H9 (cell line): ENCODE measurements at regions not wholly inside any gene's neighbourhood (a gene's known extent, or its start where the extent isn't known, plus 50 kb on each side); places are given as distances from the start of the nearest gene placed in this dataset.

Experiments used
- DNase-seq: peaks from one replicate; pipeline ENCODE4 v3.0.0-alpha.2; 2017
- H2AFZ ChIP-seq: one replicate; pipeline ENCODE4 v1.6.1; 2013; ENCODE audit warnings: mild to moderate bottlenecking, low read length, control low read depth, moderate library complexity
- H2AK5ac ChIP-seq: 2 replicates; pipeline ENCODE4 v1.6.1; 2013; ENCODE audit warnings: low read length, control low read depth, mixed read lengths; ENCODE audit not compliant: insufficient read length
- H2BK120ac ChIP-seq: one replicate; pipeline ENCODE4 v1.6.1; 2013; ENCODE audit warnings: low read depth, mild to moderate bottlenecking, low read length, control low read depth, inconsistent platforms; ENCODE audit not compliant: poor library complexity, severe bottlenecking
- H2BK12ac ChIP-seq: 2 replicates; pipeline ENCODE4 v1.6.1; 2013; ENCODE audit warnings: low read length, control low read depth, mixed read lengths, low read depth; ENCODE audit not compliant: insufficient read length
- H2BK15ac ChIP-seq: 2 replicates; pipeline ENCODE4 v1.6.1; 2013; ENCODE audit warnings: low read depth, low read length, control low read depth
- H2BK20ac ChIP-seq: one replicate; pipeline ENCODE4 v1.6.1; 2013; ENCODE audit warnings: low read depth, mild to moderate bottlenecking, low read length, control low read depth, inconsistent platforms; ENCODE audit not compliant: poor library complexity, severe bottlenecking
- H2BK5ac ChIP-seq: 2 replicates; pipeline ENCODE4 v1.6.1; 2013; ENCODE audit warnings: low read length, control low read depth, mixed read lengths; ENCODE audit not compliant: insufficient read length
- H3K14ac ChIP-seq: 2 replicates; pipeline ENCODE4 v1.6.1; 2013; ENCODE audit warnings: low read length, control low read depth; ENCODE audit not compliant: insufficient read depth
- H3K18ac ChIP-seq: 2 replicates; pipeline ENCODE4 v1.6.1; 2013; ENCODE audit warnings: low read depth, mild to moderate bottlenecking, mixed read lengths, low read length, control low read depth; ENCODE audit not compliant: insufficient read length
- H3K23ac ChIP-seq: 2 replicates; pipeline ENCODE4 v1.6.1; 2013; ENCODE audit warnings: low read length, control low read depth, mixed read lengths, low read depth; ENCODE audit not compliant: insufficient read length
- H3K23me2 ChIP-seq: 2 replicates; pipeline ENCODE4 v1.6.1; 2013; ENCODE audit warnings: low read depth, mild to moderate bottlenecking, mixed read lengths, low read length, control low read depth; ENCODE audit not compliant: insufficient read length, poor library complexity, severe bottlenecking
- H3K27ac ChIP-seq: 2 replicates; pipeline ENCODE4 v1.5.1; 2013; ENCODE audit warnings: low read length, control low read depth, mixed read lengths, low read depth; ENCODE audit not compliant: insufficient read length
- H3K27me3 ChIP-seq: 2 replicates; pipeline ENCODE4 v1.6.1; 2013; ENCODE audit warnings: low read length, control low read depth, inconsistent platforms; ENCODE audit not compliant: insufficient read depth
- H3K4ac ChIP-seq: 2 replicates; pipeline ENCODE4 v1.6.1; 2013; ENCODE audit warnings: low read depth, mild to moderate bottlenecking, control low read depth, inconsistent platforms, low read length, moderate library complexity
- H3K4me1 ChIP-seq: 2 replicates; pipeline ENCODE4 v1.6.1; 2013; ENCODE audit warnings: low read length, control low read depth, inconsistent platforms; ENCODE audit not compliant: insufficient read depth
- H3K4me2 ChIP-seq: 2 replicates; pipeline ENCODE4 v1.6.1; 2013; ENCODE audit warnings: low read length, control low read depth, mixed read lengths; ENCODE audit not compliant: insufficient read length, insufficient read depth
- H3K56ac ChIP-seq: 2 replicates; pipeline ENCODE4 v1.6.1; 2013; ENCODE audit warnings: low read depth, mild to moderate bottlenecking, mixed read lengths, low read length, control low read depth; ENCODE audit not compliant: insufficient read length
- H3K79me1 ChIP-seq: 2 replicates; pipeline ENCODE4 v1.6.1; 2013; ENCODE audit warnings: low read depth, mild to moderate bottlenecking, moderate library complexity, low read length, control low read depth, inconsistent platforms; ENCODE audit not compliant: insufficient read depth, poor library complexity, severe bottlenecking
- H3K79me2 ChIP-seq: 2 replicates; pipeline ENCODE4 v1.6.1; 2013; ENCODE audit warnings: low read length, control low read depth, inconsistent platforms; ENCODE audit not compliant: insufficient read depth
- H3K9ac ChIP-seq: 2 replicates; pipeline ENCODE4 v1.6.1; 2013; ENCODE audit warnings: low read length, control low read depth, mixed read lengths; ENCODE audit not compliant: insufficient read length; ENCODE audit errors: extremely low read depth
- H3K9me3 ChIP-seq: one replicate; pipeline ENCODE4 v1.6.1; 2013; ENCODE audit warnings: low read depth, low read length, inconsistent platforms; ENCODE audit not compliant: control insufficient read depth
- H3T11ph ChIP-seq: one replicate; pipeline ENCODE4 v1.6.1; 2013; ENCODE audit warnings: mild to moderate bottlenecking, low read length, control low read depth, inconsistent platforms
- H4K20me1 ChIP-seq: one replicate; pipeline ENCODE4 v1.6.1; 2013; ENCODE audit not compliant: control insufficient read depth, insufficient read length, insufficient read depth
- H4K5ac ChIP-seq: 2 replicates; pipeline ENCODE4 v1.6.1; 2013; ENCODE audit warnings: low read depth, mild to moderate bottlenecking, mixed read lengths, low read length, control low read depth; ENCODE audit not compliant: insufficient read length
- H4K8ac ChIP-seq: replicated peaks from 2 replicates; pipeline ENCODE4 v1.6.1; 2013; ENCODE audit warnings: low read length, control low read depth, mixed read lengths, low read depth; ENCODE audit not compliant: insufficient read length
- H4K91ac ChIP-seq: 2 replicates; pipeline ENCODE4 v1.6.1; 2013; ENCODE audit warnings: low read depth, mild to moderate bottlenecking, moderate library complexity, mixed read lengths, low read length, control low read depth; ENCODE audit not compliant: insufficient read length
- H3K27ac Mint-ChIP-seq, 3 experiments: 2 replicates in 2 of 3; 3 replicates in 1 of 3; pipeline ENCODE4 v1.8.0; 2020 to 2021; ENCODE audit warnings: mixed read lengths in 3 of 3, mild to moderate bottlenecking in 1 of 3, moderate library complexity in 1 of 3
- H3K27me3 Mint-ChIP-seq: 2 replicates; pipeline ENCODE4 v1.8.0; 2021; ENCODE audit warnings: low read depth, mild to moderate bottlenecking, moderate library complexity, mixed read lengths
- H3K36me3 Mint-ChIP-seq, 3 experiments: 2 replicates in 2 of 3; 3 replicates in 1 of 3; pipeline ENCODE4 v1.8.0; 2020 to 2021; ENCODE audit warnings: low read depth in 3 of 3, mixed read lengths in 3 of 3; ENCODE audit not compliant: insufficient read depth in 1 of 3
- H3K4me1 Mint-ChIP-seq, 2 experiments: 2 replicates each; pipeline ENCODE4 v1.8.0; 2020; ENCODE audit warnings: mixed read lengths in 2 of 2
- H3K4me3 Mint-ChIP-seq, 2 experiments: 2 replicates in 1 of 2; 3 replicates in 1 of 2; pipeline ENCODE4 v1.8.0; 2020 to 2021; ENCODE audit warnings: mild to moderate bottlenecking in 2 of 2, mixed read lengths in 2 of 2, moderate library complexity in 1 of 2
- H3K9me3 Mint-ChIP-seq, 2 experiments: 2 replicates in 1 of 2; 3 replicates in 1 of 2; pipeline ENCODE4 v1.8.0; 2020; ENCODE audit warnings: mild to moderate bottlenecking in 2 of 2, mixed read lengths in 2 of 2, moderate library complexity in 1 of 2
- WGBS: extraction: QIAGEN DNeasy Blood & Tissue Kit; methylation state at CpG from one replicate; pipeline ENCODE4 v1.1.7; 2013; ENCODE audit warnings: missing lambda C conversion rate, low lambda C conversion rate, mixed read lengths; ENCODE audit not compliant: insufficient read length; ENCODE audit errors: extremely low coverage; 5-methylcytosine and 5-hydroxymethylcytosine counted together
- TF ChIP-seq, protein P1 (sequence below): fragments of 200-600 bp; sonication (generic); conservative IDR thresholded peaks from 3 replicates; pipeline ENCODE4 v1.8.0; 2021; ENCODE audit warnings: antibody characterized with exemption, mild to moderate bottlenecking

GRCh38 chr4:30268370-30268769 is 451.8 kb upstream of the PCDH7 start:
- no peak for DNase-seq
- no peak overlapping the region for H3K4me3 Mint-ChIP-seq
- Histone ChIP-seq H3K79me2 (no peaks in the 10 kb centered on the region), H3K27me3 (no peaks in the 10 kb centered on the region), H3K14ac (no peak overlapping the region), H2AFZ (no peak overlapping the region), H2AK5ac (no peak overlapping the region), H4K91ac (no peak overlapping the region), H3K4me2 (no peak overlapping the region), H3K9me3 (peaks cover 3% of the 10 kb centered on the region), H2BK15ac (no peak overlapping the region), H3K4ac (no peak overlapping the region), H2BK20ac (no peak overlapping the region), H3T11ph (no peak overlapping the region), H2BK5ac (no peak overlapping the region), H4K5ac (no peak overlapping the region), H2BK12ac (no peak overlapping the region), H4K8ac (no peak overlapping the region), H3K79me1 (no peaks in the 10 kb centered on the region), H4K20me1 (no peaks in the 10 kb centered on the region), H3K4me1 (no peaks in the 10 kb centered on the region), H3K23me2 (no peaks in the 10 kb centered on the region), H3K27ac (no peak overlapping the region), H3K56ac (no peak overlapping the region), H3K23ac (no peak overlapping the region), H3K18ac (no peak overlapping the region), H3K9ac (no peak overlapping the region), H2BK120ac (no peak overlapping the region)
- peaks cover 3 to 5% of the 10 kb centered on the region in 2 experiments; a peak in 3 of 4 replicates for H3K4me1 Mint-ChIP-seq
- H3K9me3 Mint-ChIP-seq = peaks cover 15 to 19% of the 10 kb centered on the region in 2 experiments
- H3K27ac Mint-ChIP-seq = no peak overlapping the region
- TF ChIP-seq, protein P1, sequence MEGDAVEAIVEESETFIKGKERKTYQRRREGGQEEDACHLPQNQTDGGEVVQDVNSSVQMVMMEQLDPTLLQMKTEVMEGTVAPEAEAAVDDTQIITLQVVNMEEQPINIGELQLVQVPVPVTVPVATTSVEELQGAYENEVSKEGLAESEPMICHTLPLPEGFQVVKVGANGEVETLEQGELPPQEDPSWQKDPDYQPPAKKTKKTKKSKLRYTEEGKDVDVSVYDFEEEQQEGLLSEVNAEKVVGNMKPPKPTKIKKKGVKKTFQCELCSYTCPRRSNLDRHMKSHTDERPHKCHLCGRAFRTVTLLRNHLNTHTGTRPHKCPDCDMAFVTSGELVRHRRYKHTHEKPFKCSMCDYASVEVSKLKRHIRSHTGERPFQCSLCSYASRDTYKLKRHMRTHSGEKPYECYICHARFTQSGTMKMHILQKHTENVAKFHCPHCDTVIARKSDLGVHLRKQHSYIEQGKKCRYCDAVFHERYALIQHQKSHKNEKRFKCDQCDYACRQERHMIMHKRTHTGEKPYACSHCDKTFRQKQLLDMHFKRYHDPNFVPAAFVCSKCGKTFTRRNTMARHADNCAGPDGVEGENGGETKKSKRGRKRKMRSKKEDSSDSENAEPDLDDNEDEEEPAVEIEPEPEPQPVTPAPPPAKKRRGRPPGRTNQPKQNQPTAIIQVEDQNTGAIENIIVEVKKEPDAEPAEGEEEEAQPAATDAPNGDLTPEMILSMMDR = no peak
- no peaks in the 10 kb centered on the region for H3K27me3 Mint-ChIP-seq
- no CpG with 5 or more reads among the region's 2 CpGs for whole genome bisulfite sequencing
- peaks cover 3 to 20% (median 7%) of the 10 kb centered on the region in 3 experiments; a peak in 6 of 7 replicates for H3K36me3 Mint-ChIP-seq
